ENCODE measurements at regions not wholly inside any gene's neighbourhood (a gene's known extent, or its start where the extent isn't known, plus 50 kb on each side); places are given as distances from the start of the nearest gene placed in this dataset.

DNA sequence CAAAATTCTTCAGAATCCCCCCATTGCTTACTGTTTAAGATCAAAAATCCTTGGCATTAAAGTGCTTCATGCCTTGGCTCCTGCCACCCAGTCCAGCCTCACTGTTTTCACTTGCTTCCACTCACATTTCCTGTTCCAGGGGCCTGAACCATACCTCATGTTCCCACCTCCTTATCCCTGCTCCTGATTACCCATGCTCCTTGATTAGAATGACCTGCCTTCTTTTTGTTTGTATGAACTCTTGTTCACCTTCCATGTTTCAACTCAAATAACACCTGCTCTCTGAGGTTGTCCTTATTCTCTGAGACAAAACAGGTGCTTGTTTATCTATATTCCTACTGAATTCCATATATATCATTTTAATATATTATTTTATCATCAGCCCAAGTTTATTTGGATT, 77.1 kb upstream of the VSTM2A start:
- H3K18ac ChIP-seq (ENCODE audit: low read length): no peak overlapping the region
- no peak overlapping the region for H3K4me2 ChIP-seq (ENCODE audit: low read length)
- DNase-seq: no peak
- H2BK12ac ChIP-seq (ENCODE audit: low read length): no peak overlapping the region
- H3K9ac ChIP-seq (ENCODE audit: low read length): no peak overlapping the region
- H3K27ac ChIP-seq (ENCODE audit: low read depth, low read length): no peak overlapping the region
- H3K4ac ChIP-seq (ENCODE audit: low read depth, low read length): no peak overlapping the region
- H2AFZ ChIP-seq (ENCODE audit: insufficient read depth, low read length, poor library complexity): no peak overlapping the region
- H3K79me1 ChIP-seq (ENCODE audit: low read length): no peaks in the 10 kb centered on the region
- H3K4me3 ChIP-seq (ENCODE audit: low read depth, low read length): no peak overlapping the region
- no peak overlapping the region for H2AK5ac ChIP-seq (ENCODE audit: low read length)
- H3K9me3 ChIP-seq (ENCODE audit: insufficient read depth, low read depth, low read length): no peaks in the 10 kb centered on the region
- H2BK5ac ChIP-seq (ENCODE audit: low read depth, low read length, poor library complexity): no peak overlapping the region
- no peaks in the 10 kb centered on the region for H3K4me1 ChIP-seq (ENCODE audit: control insufficient read depth in 1 of 2, insufficient read depth in 2 of 2, low read length in 2 of 2)
- no peak overlapping the region for H4K91ac ChIP-seq (ENCODE audit: low read depth, low read length)
- H3K27me3 ChIP-seq (ENCODE audit: insufficient read depth, low read length): no peaks in the 10 kb centered on the region
- H3K14ac ChIP-seq (ENCODE audit: low read length): no peak overlapping the region
- H3K23ac ChIP-seq (ENCODE audit: low read length): no peak overlapping the region
- H2BK120ac ChIP-seq (ENCODE audit: insufficient read depth, low read length, poor library complexity): no peak overlapping the region
- H4K12ac ChIP-seq (ENCODE audit: low read depth, low read length): no peak overlapping the region
- H3K36me3 ChIP-seq (ENCODE audit: control insufficient read depth in 1 of 2, insufficient read depth in 2 of 2, low read length in 2 of 2): no peaks in the 10 kb centered on the region
- no peaks in the 10 kb centered on the region for H3K79me2 ChIP-seq (ENCODE audit: control insufficient read depth, insufficient read depth, low read length, poor library complexity)
- no peak overlapping the region for H4K8ac ChIP-seq (ENCODE audit: low read depth, low read length)

- H2BK12ac ChIP-seq (ENCODE audit: low read length): no peak overlapping the region
- no peak overlapping the region for H3K4ac ChIP-seq (ENCODE audit: low read depth, low read length)
- no peaks in the 10 kb centered on the region for H3K79me1 ChIP-seq (ENCODE audit: low read length)
- no peaks in the 10 kb centered on the region for H3K36me3 ChIP-seq (ENCODE audit: control insufficient read depth in 1 of 2, insufficient read depth in 2 of 2, low read length in 2 of 2)
- peaks cover 3% of the 10 kb centered on the region for H3K9me3 ChIP-seq (ENCODE audit: insufficient read depth, low read depth, low read length)
- no peak overlapping the region for H4K12ac ChIP-seq (ENCODE audit: low read depth, low read length)
- no peak overlapping the region for H2AK5ac ChIP-seq (ENCODE audit: low read length)
- H3K14ac ChIP-seq (ENCODE audit: low read length): no peak overlapping the region
- H3K27ac ChIP-seq (ENCODE audit: low read depth, low read length): no peak overlapping the region
- no peak for DNase-seq
- no CpG with 5 or more reads among the region's 10 CpGs for WGBS (ENCODE audit: extremely low coverage, insufficient coverage, insufficient read length)
- H3K23ac ChIP-seq (ENCODE audit: low read length): no peak overlapping the region
- H3K18ac ChIP-seq (ENCODE audit: low read length): no peak overlapping the region
- no peak overlapping the region for H4K91ac ChIP-seq (ENCODE audit: low read depth, low read length)
- no peak overlapping the region for H2BK120ac ChIP-seq (ENCODE audit: insufficient read depth, low read length, poor library complexity)
- no peak overlapping the region for H2BK5ac ChIP-seq (ENCODE audit: low read depth, low read length, poor library complexity)
- H4K8ac ChIP-seq (ENCODE audit: low read depth, low read length): no peak overlapping the region
- no peaks in the 10 kb centered on the region for H3K27me3 ChIP-seq (ENCODE audit: insufficient read depth, low read length)
- no peak overlapping the region for H3K9ac ChIP-seq (ENCODE audit: low read length)
- H3K4me1 ChIP-seq (ENCODE audit: control insufficient read depth in 1 of 2, insufficient read depth in 2 of 2, low read length in 2 of 2): no peaks in the 10 kb centered on the region
- H3K4me3 ChIP-seq (ENCODE audit: low read depth, low read length): no peak overlapping the region
- H3K79me2 ChIP-seq (ENCODE audit: control insufficient read depth, insufficient read depth, low read length, poor library complexity): no peaks in the 10 kb centered on the region
- H2AFZ ChIP-seq (ENCODE audit: insufficient read depth, low read length, poor library complexity): no peak overlapping the region
- no peak overlapping the region for H3K4me2 ChIP-seq (ENCODE audit: low read length)
These were observed 72.4 kb upstream of the VSTM2A start for GRCh38 chr7:54469740-54470139.

GRCh38 chr7:54476609-54477008, 65.6 kb upstream of the VSTM2A start:
- no peak overlapping the region for H2BK120ac ChIP-seq (ENCODE audit: insufficient read depth, low read length, poor library complexity)
- no peaks in the 10 kb centered on the region for H3K36me3 ChIP-seq (ENCODE audit: control insufficient read depth in 1 of 2, insufficient read depth in 2 of 2, low read length in 2 of 2)
- H4K91ac ChIP-seq (ENCODE audit: low read depth, low read length): no peak overlapping the region
- no peaks in the 10 kb centered on the region for H3K79me2 ChIP-seq (ENCODE audit: control insufficient read depth, insufficient read depth, low read length, poor library complexity)
- no peaks in the 10 kb centered on the region for H3K79me1 ChIP-seq (ENCODE audit: low read length)
- no peak overlapping the region for H3K27ac ChIP-seq (ENCODE audit: low read depth, low read length)
- no peak overlapping the region for H3K23ac ChIP-seq (ENCODE audit: low read length)
- no peak overlapping the region for H4K12ac ChIP-seq (ENCODE audit: low read depth, low read length)
- H3K4me2 ChIP-seq (ENCODE audit: low read length): no peak overlapping the region
- H3K4me3 ChIP-seq (ENCODE audit: low read depth, low read length): no peak overlapping the region
- no peak overlapping the region for H3K4ac ChIP-seq (ENCODE audit: low read depth, low read length)
- no peak overlapping the region for H3K18ac ChIP-seq (ENCODE audit: low read length)
- H4K8ac ChIP-seq (ENCODE audit: low read depth, low read length): no peak overlapping the region
- H2BK5ac ChIP-seq (ENCODE audit: low read depth, low read length, poor library complexity): no peak overlapping the region
- no peaks in the 10 kb centered on the region for H3K27me3 ChIP-seq (ENCODE audit: insufficient read depth, low read length)
- no peak overlapping the region for H2AFZ ChIP-seq (ENCODE audit: insufficient read depth, low read length, poor library complexity)
- H3K9me3 ChIP-seq (ENCODE audit: insufficient read depth, low read depth, low read length): no peaks in the 10 kb centered on the region
- H3K14ac ChIP-seq (ENCODE audit: low read length): no peak overlapping the region
- no peak overlapping the region for H3K9ac ChIP-seq (ENCODE audit: low read length)
- no peak overlapping the region for H2BK12ac ChIP-seq (ENCODE audit: low read length)
- H3K4me1 ChIP-seq (ENCODE audit: control insufficient read depth in 1 of 2, insufficient read depth in 2 of 2, low read length in 2 of 2): no peaks in the 10 kb centered on the region
- H2AK5ac ChIP-seq (ENCODE audit: low read length): no peak overlapping the region
- no peak for DNase-seq
- WGBS (ENCODE audit: extremely low coverage, insufficient coverage, insufficient read length): no CpG with 5 or more reads among the region's 1 CpG

- no peaks in the 10 kb centered on the region for H3K27me3 ChIP-seq (ENCODE audit: insufficient read depth, low read length)
These were observed 65.1 kb upstream of the VSTM2A start for GRCh38 chr7:54477083-54477482.

More at GRCh38 chr7:54477083-54477482, 65.1 kb upstream of the VSTM2A start:
- H2AK5ac ChIP-seq (ENCODE audit: low read length): no peak overlapping the region
- no peak overlapping the region for H4K12ac ChIP-seq (ENCODE audit: low read depth, low read length)
- H2AFZ ChIP-seq (ENCODE audit: insufficient read depth, low read length, poor library complexity): no peak overlapping the region
- H3K36me3 ChIP-seq (ENCODE audit: control insufficient read depth in 1 of 2, insufficient read depth in 2 of 2, low read length in 2 of 2): no peaks in the 10 kb centered on the region
- H4K8ac ChIP-seq (ENCODE audit: low read depth, low read length): no peak overlapping the region
- no peaks in the 10 kb centered on the region for H3K79me2 ChIP-seq (ENCODE audit: control insufficient read depth, insufficient read depth, low read length, poor library complexity)
- DNase-seq: peak in 1 of 2 donors; percentile 54
- no CpG with 5 or more reads among the region's 1 CpG for WGBS (ENCODE audit: extremely low coverage, insufficient coverage, insufficient read length)
- H3K4me2 ChIP-seq (ENCODE audit: low read length): no peak overlapping the region
- H3K4me1 ChIP-seq (ENCODE audit: control insufficient read depth in 1 of 2, insufficient read depth in 2 of 2, low read length in 2 of 2): no peaks in the 10 kb centered on the region
- no peaks in the 10 kb centered on the region for H3K79me1 ChIP-seq (ENCODE audit: low read length)
- no peak overlapping the region for H3K4ac ChIP-seq (ENCODE audit: low read depth, low read length)
- no peak overlapping the region for H3K9ac ChIP-seq (ENCODE audit: low read length)
- H3K4me3 ChIP-seq (ENCODE audit: low read depth, low read length): no peak overlapping the region
- H3K27ac ChIP-seq (ENCODE audit: low read depth, low read length): no peak overlapping the region
- no peak overlapping the region for H3K23ac ChIP-seq (ENCODE audit: low read length)
- no peaks in the 10 kb centered on the region for H3K9me3 ChIP-seq (ENCODE audit: insufficient read depth, low read depth, low read length)
- no peak overlapping the region for H3K18ac ChIP-seq (ENCODE audit: low read length)
- H2BK120ac ChIP-seq (ENCODE audit: insufficient read depth, low read length, poor library complexity): no peak overlapping the region
- H2BK5ac ChIP-seq (ENCODE audit: low read depth, low read length, poor library complexity): no peak overlapping the region
- H4K91ac ChIP-seq (ENCODE audit: low read depth, low read length): no peak overlapping the region
- H3K14ac ChIP-seq (ENCODE audit: low read length): no peak overlapping the region
- H2BK12ac ChIP-seq (ENCODE audit: low read length): no peak overlapping the region

Measured in trophoblast cell (in vitro differentiated cells and primary cell).